ENCODE measurements at regions not wholly inside any gene's neighbourhood (a gene's known extent, or its start where the extent isn't known, plus 50 kb on each side); places are given as distances from the start of the nearest gene placed in this dataset.

DNA sequence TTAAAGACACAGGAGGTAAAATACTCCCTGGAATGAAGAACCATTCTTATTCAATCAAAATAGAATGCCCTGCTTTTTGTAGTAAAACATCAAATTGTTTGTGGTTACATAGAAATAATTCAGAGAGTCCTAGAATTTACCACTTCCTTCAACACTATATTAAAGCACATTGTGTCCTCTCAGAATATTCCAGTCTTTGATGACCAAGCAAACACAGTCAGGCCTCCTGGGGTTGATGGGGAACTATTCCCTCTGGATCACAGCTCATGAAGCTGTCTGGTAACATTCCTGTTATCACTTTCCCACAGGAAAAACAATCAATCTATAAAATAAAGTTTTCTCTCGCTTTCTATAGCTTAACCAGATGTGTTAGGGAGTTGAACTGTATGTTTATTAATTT lies 389.3 kb downstream of the KCNA4 start:
- TF ChIP-seq, protein P1, sequence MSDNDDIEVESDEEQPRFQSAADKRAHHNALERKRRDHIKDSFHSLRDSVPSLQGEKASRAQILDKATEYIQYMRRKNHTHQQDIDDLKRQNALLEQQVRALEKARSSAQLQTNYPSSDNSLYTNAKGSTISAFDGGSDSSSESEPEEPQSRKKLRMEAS (IDR thresholded peaks at IDR 0.05) = no peak
- no peak for TF ChIP-seq CEBPB (IDR thresholded peaks at IDR 0.05)
- TF ChIP-seq, protein P2, sequence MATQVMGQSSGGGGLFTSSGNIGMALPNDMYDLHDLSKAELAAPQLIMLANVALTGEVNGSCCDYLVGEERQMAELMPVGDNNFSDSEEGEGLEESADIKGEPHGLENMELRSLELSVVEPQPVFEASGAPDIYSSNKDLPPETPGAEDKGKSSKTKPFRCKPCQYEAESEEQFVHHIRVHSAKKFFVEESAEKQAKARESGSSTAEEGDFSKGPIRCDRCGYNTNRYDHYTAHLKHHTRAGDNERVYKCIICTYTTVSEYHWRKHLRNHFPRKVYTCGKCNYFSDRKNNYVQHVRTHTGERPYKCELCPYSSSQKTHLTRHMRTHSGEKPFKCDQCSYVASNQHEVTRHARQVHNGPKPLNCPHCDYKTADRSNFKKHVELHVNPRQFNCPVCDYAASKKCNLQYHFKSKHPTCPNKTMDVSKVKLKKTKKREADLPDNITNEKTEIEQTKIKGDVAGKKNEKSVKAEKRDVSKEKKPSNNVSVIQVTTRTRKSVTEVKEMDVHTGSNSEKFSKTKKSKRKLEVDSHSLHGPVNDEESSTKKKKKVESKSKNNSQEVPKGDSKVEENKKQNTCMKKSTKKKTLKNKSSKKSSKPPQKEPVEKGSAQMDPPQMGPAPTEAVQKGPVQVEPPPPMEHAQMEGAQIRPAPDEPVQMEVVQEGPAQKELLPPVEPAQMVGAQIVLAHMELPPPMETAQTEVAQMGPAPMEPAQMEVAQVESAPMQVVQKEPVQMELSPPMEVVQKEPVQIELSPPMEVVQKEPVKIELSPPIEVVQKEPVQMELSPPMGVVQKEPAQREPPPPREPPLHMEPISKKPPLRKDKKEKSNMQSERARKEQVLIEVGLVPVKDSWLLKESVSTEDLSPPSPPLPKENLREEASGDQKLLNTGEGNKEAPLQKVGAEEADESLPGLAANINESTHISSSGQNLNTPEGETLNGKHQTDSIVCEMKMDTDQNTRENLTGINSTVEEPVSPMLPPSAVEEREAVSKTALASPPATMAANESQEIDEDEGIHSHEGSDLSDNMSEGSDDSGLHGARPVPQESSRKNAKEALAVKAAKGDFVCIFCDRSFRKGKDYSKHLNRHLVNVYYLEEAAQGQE (IDR thresholded peaks at IDR 0.05; ENCODE audit: low read depth) = no peak
- TF ChIP-seq EGR1 (IDR thresholded peaks at IDR 0.05) = no peak
- no peak for TF ChIP-seq YY1 (IDR thresholded peaks at IDR 0.05; ENCODE audit: low read depth)
- TF ChIP-seq NFIC (IDR thresholded peaks at IDR 0.05) = no peak
- TF ChIP-seq, protein P3, sequence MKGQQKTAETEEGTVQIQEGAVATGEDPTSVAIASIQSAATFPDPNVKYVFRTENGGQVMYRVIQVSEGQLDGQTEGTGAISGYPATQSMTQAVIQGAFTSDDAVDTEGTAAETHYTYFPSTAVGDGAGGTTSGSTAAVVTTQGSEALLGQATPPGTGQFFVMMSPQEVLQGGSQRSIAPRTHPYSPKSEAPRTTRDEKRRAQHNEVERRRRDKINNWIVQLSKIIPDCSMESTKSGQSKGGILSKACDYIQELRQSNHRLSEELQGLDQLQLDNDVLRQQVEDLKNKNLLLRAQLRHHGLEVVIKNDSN (IDR thresholded peaks at IDR 0.05) = no peak
- TF ChIP-seq TCF12 (IDR thresholded peaks at IDR 0.05; ENCODE audit: low read depth) = no peak
- no peak for TF ChIP-seq EP300 (IDR thresholded peaks at IDR 0.05; ENCODE audit: borderline replicate concordance)
- no peak for TF ChIP-seq RAD21 (IDR thresholded peaks at IDR 0.05; ENCODE audit: low read depth)
- TF ChIP-seq TEAD4 (IDR thresholded peaks at IDR 0.05) = no peak
- TF ChIP-seq CREB1 (IDR thresholded peaks at IDR 0.05; ENCODE audit: low read depth) = no peak
- TF ChIP-seq TAF1 (IDR thresholded peaks at IDR 0.05; ENCODE audit: low read depth) = no peak

DNA sequence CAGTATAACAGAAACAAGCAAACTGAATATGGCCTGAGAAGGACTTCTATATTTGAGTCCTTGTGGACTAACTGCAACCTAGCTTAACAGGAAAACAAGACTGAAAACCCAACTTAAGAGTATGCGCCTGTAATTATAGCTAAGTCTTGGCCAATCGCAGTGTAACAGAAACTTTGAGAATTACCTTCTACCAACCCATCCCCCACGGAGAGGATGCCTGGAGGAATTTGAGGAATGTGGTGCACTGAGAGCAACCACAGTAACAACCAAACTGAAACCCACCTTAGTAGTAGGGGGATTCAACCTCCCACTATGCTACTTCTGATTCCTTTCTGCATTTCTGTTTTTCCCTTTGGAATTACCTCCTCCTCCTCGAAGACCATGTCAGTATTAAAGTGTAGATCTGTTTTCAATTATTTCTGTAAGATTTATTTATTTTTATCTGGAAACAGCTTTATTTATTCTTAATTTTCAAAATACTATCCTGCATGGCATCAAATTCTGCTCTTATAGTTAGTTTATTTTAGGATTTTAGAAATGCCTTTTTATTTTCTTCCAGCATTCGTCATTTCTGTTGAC lies 393.6 kb downstream of the KCNA4 start:
- TF ChIP-seq RAD21 (IDR thresholded peaks at IDR 0.05; ENCODE audit: low read depth) (no peak), TEAD4 (IDR thresholded peaks at IDR 0.05) (no peak), EGR1 (IDR thresholded peaks at IDR 0.05) (no peak), FOXM1 (IDR thresholded peaks at IDR 0.05; ENCODE audit: borderline replicate concordance, low read depth) (no peak), ZBTB7A (IDR thresholded peaks at IDR 0.05; ENCODE audit: low read depth) (no peak), CREB1 (IDR thresholded peaks at IDR 0.05; ENCODE audit: low read depth) (no peak), CEBPB (IDR thresholded peaks at IDR 0.05) (no peak), EP300 (IDR thresholded peaks at IDR 0.05; ENCODE audit: borderline replicate concordance) (no peak), TAF1 (IDR thresholded peaks at IDR 0.05; ENCODE audit: low read depth) (no peak), TCF12 (IDR thresholded peaks at IDR 0.05; ENCODE audit: low read depth) (no peak), NFIC (IDR thresholded peaks at IDR 0.05) (no peak), YY1 (IDR thresholded peaks at IDR 0.05; ENCODE audit: low read depth) (no peak)
- TF ChIP-seq, protein P2 (IDR thresholded peaks at IDR 0.05; ENCODE audit: low read depth) = no peak
- TF ChIP-seq, protein P3 (IDR thresholded peaks at IDR 0.05) = no peak
- TF ChIP-seq, protein P1 (IDR thresholded peaks at IDR 0.05) = no peak

DNA sequence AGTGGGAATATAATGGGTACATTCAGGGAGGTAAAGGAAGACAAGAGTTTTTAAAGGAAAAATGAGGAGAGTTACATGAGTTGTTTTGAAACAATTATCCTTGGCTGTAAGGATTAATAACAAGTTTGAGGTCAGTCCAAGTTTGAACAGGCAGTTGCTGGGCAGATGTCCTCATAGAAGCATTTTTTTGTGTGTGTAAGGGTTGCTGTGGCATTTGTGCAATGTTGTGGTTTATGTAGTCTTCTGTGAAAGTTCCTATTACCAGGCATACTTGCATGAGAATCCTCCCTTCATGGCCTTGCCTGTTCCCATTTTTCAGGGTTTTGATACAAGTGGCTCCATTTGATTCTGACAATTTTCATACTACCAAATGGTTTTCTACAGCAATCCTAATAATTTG lies 400.2 kb downstream of the KCNA4 start:
- TF ChIP-seq TEAD4 (IDR thresholded peaks at IDR 0.05) (no peak), EP300 (IDR thresholded peaks at IDR 0.05; ENCODE audit: borderline replicate concordance) (no peak), FOXM1 (IDR thresholded peaks at IDR 0.05; ENCODE audit: borderline replicate concordance, low read depth) (no peak), YY1 (IDR thresholded peaks at IDR 0.05; ENCODE audit: low read depth) (no peak), NFIC (IDR thresholded peaks at IDR 0.05) (no peak), CEBPB (IDR thresholded peaks at IDR 0.05) (no peak), CREB1 (IDR thresholded peaks at IDR 0.05; ENCODE audit: low read depth) (no peak)
- TF ChIP-seq, protein P1 (IDR thresholded peaks at IDR 0.05) = no peak

DNA sequence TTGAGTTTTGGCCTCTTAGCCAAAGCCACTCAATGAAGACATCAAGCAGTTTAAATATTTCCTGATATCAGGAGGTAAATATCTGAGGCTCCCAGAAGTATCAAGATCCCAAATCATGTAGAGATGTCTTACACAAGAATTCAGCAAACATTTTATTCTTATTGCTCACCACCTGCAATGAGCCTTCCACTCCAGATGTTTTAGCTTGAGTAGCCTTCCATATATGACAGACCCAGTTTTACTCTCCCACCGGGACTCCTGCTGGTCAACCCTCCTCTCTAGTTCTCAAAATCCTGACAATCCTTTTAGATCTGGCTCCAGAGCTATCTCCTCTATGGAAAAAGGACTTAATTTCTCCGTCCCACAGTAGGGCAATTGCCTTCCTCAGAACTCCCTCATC lies 404.4 kb downstream of the KCNA4 start:
- TF ChIP-seq EGR1 (IDR thresholded peaks at IDR 0.05) (no peak), RAD21 (IDR thresholded peaks at IDR 0.05; ENCODE audit: low read depth) (no peak), ZBTB7A (IDR thresholded peaks at IDR 0.05; ENCODE audit: low read depth) (no peak), FOXM1 (IDR thresholded peaks at IDR 0.05; ENCODE audit: borderline replicate concordance, low read depth) (no peak), EP300 (IDR thresholded peaks at IDR 0.05; ENCODE audit: borderline replicate concordance) (no peak), TCF12 (IDR thresholded peaks at IDR 0.05; ENCODE audit: low read depth) (no peak)
- TF ChIP-seq, protein P2 (IDR thresholded peaks at IDR 0.05; ENCODE audit: low read depth) = no peak
- TF ChIP-seq, protein P3 (IDR thresholded peaks at IDR 0.05) = no peak

Measured in Ishikawa (cell line).